ENCODE measurements at regions not wholly inside any gene's neighbourhood (a gene's known extent, or its start where the extent isn't known, plus 50 kb on each side); places are given as distances from the start of the nearest gene placed in this dataset.

DNA sequence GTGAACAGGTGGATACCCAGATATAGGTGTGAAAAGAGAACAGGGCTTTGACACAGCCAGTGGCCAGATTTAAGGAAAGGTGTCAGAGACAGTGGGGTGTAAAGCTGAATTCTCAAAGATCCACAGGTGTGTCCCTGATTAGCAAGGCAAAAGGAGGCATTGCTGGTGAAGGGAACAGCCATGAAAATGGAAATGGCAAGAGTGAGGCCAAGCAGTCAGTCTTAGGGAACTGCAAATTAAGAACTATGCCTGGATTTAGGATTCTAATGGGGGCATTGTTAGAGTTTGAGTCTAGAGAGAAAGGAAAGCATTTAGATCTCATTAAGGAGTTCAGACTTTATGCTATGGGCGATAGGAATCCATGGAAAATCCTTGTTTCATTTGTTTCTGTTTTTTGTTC lies 789.2 kb downstream of the MAFB start:
- POLR2A ChIA-PET: no interaction called here

DNA sequence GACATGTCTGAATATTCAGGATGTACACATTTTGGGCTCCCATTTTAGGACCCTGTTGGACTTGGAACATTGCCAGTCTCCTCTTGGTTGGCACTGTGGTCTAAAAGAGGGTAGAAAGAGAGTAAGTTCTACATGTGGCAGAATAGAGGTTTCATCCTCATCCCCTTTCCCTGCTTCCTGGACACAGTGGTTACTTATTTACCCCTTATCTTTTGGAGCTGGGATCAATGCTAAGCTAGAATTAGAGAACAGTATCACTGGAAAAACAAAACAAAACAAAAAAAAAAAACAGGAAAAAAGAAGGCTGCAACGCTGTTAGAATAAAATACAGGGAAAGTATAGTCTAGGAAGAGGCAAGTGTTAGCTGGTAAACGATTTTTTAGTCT lies 790.6 kb downstream of the MAFB start:
- CTCF ChIA-PET: no interaction called here
- POLR2A ChIA-PET: no interaction called here

More for the DNA sequence above, 789.2 kb downstream of the MAFB start:
- CTCF ChIA-PET: no interaction called here

DNA sequence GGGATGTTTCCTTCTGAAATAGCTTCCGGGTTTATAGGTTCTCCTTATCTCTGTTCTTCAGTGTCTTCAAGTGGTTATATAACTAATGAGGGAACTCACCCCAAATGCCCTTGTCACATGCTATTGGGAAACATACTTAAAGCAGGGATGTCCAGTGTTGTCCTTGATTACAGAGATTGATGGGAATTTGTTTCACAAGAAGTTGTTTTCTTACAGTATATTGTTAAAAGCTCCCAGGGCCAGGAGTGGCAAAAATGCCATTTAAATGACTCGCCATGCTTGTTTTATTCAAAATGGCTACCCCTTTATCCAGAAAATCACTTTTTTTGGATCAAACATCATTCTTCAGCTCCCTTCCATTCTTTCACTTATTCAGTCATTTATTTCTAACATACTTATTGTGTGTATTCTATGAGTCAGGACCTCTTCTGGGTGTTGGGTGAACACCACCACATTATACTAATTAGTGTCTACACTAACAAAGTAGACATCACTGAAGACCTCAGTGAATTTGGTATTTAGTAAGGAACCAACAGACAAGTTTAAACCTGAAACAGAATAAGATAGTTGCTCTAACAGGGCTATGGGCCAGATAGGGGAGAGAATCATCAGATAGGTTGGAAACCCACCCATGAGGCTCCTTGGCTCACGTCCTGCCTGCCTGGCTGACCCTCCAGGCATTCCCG lies 791.1 kb downstream of the MAFB start:
- ChIA-PET CTCF (no interaction called here), POLR2A (no interaction called here)

DNA sequence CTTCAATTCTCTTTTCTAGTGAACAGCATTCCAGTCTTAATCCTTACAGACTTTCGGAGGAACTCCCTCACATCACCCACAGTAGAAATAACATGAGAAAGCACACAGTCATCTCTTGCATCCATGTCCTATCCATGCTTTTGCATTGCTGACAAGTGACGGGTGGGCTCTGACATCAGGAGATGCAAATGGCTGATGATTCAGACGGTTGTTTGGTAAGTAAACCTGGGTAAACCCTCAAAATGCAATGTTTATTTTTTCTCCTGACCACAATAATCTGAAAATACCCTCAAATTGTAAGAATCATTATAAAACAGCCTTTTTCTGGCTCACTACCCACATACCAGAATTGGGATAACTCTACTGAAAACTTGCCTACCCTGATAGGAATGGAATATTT lies 792.0 kb downstream of the MAFB start:
- POLR2A ChIA-PET: no interaction called here
- CTCF ChIA-PET: no interaction called here

DNA sequence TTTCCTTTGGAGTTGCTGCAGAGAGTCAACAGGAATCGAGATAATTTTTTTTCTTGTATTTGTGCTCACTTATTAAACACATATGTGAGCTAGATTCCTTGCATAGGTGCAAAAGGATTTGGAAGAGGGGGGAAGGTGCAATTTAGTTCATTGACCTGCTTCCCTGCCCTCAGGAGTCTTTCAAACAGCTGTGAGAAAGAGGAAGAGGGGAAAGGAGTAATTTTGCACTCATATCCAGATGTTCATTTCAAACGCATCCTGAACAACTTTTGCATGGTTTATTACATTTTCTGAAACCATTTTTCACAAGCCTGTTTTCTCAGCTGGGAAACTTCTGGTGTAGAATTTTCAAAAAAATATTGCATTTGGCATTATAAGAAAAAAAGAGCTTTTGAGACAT lies 795.0 kb downstream of the MAFB start:
- CTCF ChIA-PET: no interaction called here

DNA sequence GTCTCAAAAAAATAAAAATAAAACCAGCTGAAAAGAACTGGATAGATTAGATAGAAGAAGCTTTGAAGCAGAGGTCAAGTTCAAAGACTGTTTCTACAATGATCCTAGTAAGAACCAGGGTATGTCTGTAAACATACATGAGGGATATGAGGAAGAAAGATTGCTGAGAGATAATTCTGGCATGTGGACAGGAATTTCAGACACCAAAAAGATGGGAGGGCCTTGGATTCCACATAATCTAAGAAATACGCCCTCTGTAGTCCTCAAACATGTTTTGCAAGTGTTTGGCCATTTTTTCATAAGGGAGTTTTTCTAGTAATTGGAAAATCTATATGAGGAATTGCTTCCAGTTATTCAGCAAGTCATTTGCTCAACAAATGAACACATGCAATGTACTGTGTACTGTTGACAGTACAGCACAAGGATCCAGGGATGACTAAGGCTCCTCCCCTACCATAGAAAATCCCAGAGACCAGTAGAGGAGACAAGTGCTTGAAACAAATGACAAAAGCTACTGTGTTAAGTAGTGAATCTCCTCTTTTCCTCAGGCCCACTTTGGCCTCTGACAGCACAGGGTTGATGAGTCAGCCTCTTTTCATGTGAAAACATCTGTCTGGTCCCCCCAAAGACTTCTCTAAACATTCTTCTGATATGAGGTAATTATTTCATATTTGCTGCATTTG lies 795.9 kb downstream of the MAFB start:
- ChIA-PET CTCF (no interaction called here), POLR2A (no interaction called here)

More for the DNA sequence above, 795.0 kb downstream of the MAFB start:
- POLR2A ChIA-PET: no interaction called here

DNA sequence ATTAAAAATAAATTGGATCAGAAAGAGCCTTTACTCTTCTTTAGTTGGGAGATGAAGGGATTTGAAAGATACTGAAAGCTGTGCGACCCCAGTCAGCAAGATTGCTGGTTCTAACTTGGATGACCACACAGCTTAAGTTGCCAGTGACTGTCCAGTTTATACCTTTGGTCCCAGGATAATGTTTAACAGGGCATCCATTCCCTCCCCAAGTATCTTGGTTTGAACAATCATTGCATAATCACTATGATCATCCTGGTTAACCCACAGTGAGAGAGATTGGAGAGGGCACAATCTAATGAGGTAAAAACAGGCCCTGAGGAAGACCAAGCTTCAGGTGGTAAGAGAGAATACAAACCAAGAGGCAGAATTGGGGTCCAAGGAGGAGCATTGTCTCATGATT lies 798.3 kb downstream of the MAFB start:
- ChIA-PET POLR2A (no interaction called here), CTCF (no interaction called here)

DNA sequence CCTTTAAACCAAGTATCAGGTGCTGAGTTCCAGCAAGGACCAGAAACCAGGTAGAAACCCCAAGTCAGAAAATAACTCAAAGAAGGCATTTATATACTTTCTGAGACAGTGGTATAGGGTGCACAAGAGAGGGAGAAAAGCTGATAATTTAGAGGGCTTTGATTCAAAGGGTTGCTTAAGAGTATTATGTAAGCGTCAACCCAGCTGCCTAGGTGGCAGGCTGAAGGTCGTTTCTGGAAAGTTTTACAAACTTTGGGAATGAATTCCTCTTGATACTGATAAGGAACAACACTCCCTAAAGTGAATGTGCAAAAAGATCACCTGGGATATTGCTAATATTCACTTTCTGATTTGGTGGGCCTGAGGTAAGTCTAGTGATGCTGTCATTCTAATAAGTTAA lies 800.7 kb downstream of the MAFB start:
- ChIA-PET POLR2A (no interaction called here), CTCF (no interaction called here)

DNA sequence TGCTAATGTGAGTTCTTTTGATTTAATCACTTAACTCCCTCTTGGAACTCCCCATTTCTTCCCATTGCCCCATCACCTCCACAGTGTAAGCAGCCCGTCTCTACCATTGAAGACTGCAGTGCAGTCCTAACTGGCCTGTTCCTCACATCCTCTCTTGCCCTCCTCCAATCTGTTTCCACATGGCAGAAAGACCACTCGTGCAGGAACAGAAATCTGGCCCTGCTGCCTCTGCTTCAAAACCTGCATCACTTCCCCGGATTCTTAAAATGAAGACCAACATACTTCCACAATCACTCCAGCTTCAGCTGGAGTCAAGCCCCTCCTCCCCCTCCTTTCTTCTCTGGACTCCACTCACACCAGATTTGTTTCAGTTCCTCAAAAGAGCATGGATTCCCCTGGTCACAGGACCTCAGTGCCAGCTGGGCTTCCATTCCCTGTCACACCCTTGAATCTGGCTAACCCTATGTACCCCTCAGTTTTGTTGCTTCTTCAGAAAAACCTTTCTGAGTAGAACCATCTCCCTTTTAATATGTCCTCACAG lies 802.3 kb downstream of the MAFB start:
- CTCF ChIA-PET: no interaction called here
- POLR2A ChIA-PET: no interaction called here

DNA sequence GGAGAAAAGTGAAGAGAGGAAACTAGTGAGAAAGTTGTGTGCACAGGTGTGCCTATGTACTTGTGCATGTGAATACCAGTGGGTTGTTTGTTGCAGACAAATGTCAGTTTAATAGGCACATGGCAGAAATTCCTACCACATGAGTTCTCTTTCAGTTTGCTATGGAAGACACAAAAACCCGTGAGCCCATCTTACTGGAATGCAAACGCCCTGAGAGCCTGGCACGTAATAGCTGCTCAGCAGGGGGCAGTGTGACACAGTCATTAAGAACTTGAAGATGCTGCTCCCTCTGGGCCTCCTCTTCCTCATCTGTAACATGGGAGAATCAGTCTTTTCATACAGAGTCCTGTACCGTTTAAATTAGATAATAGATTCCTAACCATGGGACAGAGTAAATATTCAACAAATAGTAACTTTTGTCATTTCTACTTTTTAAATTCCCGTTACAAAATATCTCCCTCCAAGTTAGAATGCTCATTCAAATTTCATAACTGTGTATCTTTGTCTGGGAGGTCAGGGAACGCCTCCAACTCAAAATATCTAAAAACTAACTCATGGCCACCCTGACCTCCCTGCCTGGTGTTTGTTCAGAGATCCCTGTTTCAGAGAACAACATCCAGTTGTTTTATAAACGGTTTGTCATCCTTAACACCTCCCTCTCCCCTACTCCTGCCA lies 802.9 kb downstream of the MAFB start:
- CTCF ChIA-PET: no interaction called here
- POLR2A ChIA-PET: no interaction called here

DNA sequence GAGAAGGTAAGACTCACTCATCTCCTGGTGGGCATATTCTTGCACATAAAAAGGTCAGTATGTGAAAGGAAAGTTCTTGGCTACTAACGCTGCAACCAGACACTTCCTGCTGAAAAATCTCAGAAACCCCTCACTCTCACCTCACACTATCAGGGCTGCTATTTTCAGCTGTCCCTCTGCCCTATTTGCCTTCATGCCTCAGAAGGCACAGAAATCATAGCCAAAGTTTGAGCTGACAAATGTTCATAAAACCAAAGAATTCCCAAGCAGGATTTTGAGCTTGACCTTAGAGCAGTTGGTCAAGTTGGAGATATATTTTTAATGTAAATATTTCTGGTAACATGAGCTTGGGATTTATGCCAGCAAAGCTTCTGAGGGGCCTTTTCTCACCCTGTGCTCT lies 806.2 kb downstream of the MAFB start:
- ChIA-PET POLR2A (no interaction called here), CTCF (no interaction called here)

DNA sequence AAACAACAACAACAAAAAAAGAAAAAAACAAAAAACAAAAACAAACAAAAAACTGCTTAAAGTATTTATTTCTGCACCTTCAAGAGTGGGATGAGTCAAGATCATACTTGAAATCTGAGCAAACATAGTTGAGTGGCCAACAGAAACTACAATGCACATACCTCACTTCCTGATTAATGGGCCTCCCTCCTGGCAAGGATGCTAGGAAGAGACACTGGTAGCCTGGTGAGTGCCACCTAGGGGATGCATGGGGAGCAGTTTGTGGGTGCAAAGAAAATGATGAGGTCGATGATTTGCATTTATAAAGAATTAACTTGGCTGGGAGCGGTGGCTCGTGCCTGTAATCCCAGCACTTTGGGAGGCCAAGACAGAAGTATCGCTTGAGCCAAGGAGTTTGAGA lies 808.1 kb downstream of the MAFB start:
- ChIA-PET POLR2A (no interaction called here), CTCF (no interaction called here)

DNA sequence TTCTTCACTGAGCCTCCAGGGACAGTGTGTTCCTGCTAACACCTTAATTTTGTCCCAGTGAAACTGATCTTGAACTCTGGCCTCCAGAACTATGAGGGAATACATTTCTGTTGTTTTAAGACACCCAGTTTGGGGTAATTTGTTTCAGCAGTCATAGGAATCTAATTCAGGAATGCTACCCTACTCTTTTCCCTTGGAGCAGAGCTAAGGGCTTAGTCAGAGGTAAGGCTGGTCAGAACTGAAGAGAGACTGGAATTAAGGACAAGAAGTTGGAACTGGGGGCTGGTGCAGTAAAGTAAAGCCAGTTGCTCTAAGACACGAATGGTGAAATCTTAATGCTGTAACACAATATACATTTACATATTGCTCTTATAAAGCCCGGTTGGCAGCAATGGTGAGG lies 809.7 kb downstream of the MAFB start:
- POLR2A ChIA-PET: no interaction called here
- CTCF ChIA-PET: no interaction called here

DNA sequence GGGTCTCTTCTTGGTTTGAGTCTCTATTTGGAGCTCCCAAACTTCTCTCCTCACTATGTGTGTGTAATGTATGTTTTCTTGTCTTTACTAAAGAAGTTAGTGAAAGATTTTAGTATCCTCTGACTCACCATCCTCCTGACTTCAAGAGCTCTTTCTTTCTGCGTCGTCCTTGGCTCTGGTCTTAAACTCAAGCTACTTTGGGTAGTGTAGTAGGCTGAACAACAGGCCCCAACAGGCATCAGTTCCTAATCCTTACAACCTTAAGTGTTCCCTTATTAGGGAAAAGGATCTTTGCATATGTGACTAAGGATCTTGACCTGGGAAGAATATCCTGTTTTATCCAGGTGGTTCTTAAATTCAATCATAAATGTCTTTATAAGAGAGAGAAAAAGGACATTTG lies 810.2 kb downstream of the MAFB start:
- POLR2A ChIA-PET: no interaction called here
- CTCF ChIA-PET: no interaction called here

DNA sequence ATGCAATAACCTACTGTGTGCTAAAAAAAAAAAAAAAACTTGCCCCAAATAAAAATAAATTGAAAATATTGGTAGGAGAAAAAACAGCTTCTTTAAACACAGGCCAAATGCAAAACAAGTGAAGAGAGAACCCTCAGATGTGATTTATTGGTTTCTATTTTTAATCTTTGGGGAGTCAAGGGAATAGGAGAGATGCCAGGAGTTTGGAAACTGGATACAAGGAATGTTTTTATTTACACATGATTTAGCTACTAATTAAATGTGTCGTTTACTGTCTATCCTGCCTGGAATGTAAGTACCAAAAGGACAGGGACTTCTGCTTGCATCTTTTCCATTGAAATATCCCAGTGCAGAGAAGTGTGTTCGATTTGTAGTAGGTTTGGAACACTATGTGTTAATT lies 810.7 kb downstream of the MAFB start:
- POLR2A ChIA-PET: no interaction called here

DNA sequence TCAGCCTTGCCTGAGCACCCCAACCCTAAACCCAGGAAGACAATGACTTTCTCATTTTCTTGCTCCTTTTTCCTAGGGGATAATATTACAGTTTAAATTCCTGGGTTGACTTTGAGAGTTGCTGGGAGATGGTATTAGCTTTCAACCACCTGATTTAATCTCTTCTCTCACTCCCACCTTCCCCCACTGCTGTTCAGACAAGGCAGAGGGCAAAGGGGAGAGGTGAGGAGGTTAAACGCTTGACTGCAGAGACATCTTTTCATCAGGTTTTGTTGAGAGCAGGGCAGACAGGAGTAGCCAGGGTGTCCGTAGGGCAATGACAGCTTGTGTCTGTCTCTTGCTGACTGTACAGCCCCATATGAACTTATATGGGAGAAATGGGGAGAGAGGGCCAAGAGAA lies 811.2 kb downstream of the MAFB start:
- ChIA-PET POLR2A (no interaction called here), CTCF (no interaction called here)

More for the DNA sequence above, 810.7 kb downstream of the MAFB start:
- CTCF ChIA-PET: no interaction called here

DNA sequence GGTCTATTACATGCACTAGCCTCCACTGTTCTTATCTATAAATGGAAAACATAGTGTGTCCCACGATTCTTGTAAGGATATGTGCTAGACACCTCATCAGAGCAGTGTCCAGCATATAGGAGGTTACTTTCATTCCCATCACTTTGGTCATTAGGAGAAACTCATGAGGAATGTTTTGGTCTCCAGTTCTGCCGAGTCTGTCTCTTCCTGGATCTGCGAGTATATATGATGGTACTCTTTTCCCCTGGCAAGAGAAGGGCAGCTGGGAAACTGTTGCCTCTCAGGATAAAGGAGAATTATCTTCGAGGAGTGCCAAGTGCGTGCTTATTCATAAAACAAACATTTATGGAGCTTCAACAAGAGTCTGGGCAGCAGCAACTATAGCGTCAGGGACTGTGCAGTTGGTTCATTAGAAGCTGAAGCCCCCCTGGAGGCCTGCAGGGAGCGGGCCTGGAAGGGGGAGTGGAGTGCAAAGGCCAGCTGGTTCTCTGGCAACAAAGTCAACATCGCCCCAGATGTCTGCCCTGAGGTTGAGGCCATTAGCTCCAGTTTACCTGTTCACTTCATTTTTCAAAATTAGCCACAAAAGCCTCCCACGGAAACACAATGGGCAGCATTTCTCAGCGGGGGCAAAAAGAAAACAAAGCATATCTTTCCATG lies 811.9 kb downstream of the MAFB start:
- POLR2A ChIA-PET: no interaction called here
- CTCF ChIA-PET: no interaction called here

DNA sequence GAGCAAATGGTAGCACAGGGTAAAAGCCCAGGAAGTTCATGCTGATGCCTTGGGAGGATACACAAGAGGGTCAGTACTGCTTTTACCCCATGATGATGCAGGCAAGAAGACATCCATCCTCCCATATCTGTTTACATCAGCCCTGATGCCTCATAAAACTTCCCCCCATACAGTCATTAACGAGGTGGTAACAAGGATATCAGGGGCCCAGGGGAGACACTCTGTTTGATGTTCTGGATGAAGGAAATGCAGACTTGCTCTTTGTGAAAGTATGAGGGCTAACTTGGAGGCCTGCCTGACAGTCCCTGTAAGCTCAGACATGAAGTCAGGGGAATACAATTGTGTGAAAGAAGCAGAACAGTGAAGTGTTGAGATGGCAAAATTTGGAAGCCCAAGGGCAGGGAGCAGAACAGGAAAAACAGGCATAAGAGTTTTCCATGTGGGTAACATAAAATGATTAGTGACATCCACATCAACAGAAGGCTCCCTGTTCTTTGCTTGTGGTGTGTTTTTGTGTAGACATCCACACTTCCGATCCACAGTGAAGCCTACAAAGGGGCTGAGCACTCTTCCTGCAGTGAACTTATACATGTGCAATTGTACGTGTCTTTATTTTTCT lies 813.4 kb downstream of the MAFB start:
- CTCF ChIA-PET: no interaction called here

DNA sequence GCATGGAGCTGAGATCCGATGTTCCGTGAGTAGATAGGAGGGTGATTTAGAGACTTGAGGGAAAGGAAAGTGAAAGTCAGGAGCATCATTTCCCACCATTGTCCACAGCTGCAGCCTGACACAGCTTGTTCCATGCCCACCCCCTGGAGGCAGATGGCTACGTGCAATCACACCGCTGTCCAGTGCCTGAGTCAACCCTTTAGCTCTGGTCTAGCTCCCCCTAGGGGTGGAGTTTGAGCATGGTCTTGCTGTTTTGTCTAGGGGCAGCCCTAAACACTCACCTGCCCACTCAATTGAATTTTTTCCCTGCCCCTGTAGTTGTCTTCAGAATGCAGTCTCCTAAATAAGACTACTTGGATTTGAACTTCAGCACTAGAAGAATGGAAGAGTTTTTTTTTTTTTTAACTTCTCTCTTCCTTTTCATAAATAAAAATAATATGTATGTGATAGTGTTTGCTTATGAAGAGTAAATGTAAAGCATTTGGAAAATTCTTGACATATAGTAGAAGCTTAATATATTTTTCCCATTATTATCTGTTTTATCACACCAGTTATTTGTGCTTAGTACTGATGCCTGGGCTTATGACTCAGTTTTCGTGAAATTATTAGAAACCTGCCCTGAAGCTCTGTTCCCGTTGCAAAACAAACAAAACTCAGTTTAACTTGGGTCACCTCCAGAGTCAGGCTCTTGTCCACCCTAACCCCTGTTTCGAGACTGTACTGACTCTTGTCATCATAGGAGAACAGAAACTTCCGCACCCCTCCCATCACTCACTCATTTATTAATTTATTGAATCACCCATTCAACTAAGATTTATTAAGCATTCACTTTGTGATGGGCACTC lies 814.8 kb downstream of the MAFB start:
- CTCF ChIA-PET: no interaction called here
- POLR2A ChIA-PET: no interaction called here

More for the DNA sequence above, 813.4 kb downstream of the MAFB start:
- POLR2A ChIA-PET: no interaction called here

DNA sequence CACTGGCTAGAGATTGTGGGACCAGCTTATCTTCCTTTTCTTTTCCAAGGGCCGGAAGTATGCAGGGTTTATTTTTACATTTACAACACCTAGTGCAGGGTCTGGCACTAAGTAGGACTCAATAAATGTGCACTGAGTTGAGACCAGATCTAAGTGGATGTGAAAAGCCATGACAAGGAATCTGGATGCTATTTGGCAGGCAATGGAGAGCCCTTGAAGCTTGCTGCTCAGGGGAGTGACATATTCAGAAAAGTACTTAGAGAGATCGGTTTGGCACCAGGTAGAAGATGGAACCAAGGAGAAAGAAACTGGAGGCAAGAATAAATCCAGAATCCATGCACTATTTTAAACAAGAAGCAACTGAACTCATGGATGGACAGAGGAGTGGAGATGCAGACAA lies 815.8 kb downstream of the MAFB start:
- POLR2A ChIA-PET: no interaction called here
- CTCF ChIA-PET: no interaction called here
